ENCODE measurements at regions not wholly inside any gene's neighbourhood (a gene's known extent, or its start where the extent isn't known, plus 50 kb on each side); places are given as distances from the start of the nearest gene placed in this dataset.

GRCh38 chr10:128280271-128280670 lies 154.0 kb upstream of the MKI67 start:
- no peak for TF ChIP-seq CTCF (IDR thresholded peaks at IDR 0.05)
- no peak for TF ChIP-seq EZH2 (IDR thresholded peaks at IDR 0.05)
